ENCODE measurements at regions not wholly inside any gene's neighbourhood (a gene's known extent, or its start where the extent isn't known, plus 50 kb on each side); places are given as distances from the start of the nearest gene placed in this dataset.
A peak's percentile ranks its signal among the peaks of the same experiment; 100 is the strongest.

GRCh38 chr2:150409196-150409595 lies 78.3 kb downstream of the RND3 start:
- H3K36me3 ChIP-seq: no peaks in the 10 kb centered on the region
- peak in 1 of 2 donors; percentile 35 for DNase-seq
- H3K27me3 ChIP-seq: no peaks in the 10 kb centered on the region
- H3K9me3 ChIP-seq: no peaks in the 10 kb centered on the region
- H3K4me1 ChIP-seq: no peaks in the 10 kb centered on the region
- intact Hi-C loops (cut with DNase I; ENCODE audit: low total_unique reads): no loop called here
- TF ChIP-seq EP300 (IDR thresholded peaks at IDR 0.05) (no peak), CTCF (IDR thresholded peaks at IDR 0.05) (no peak), POLR2AphosphoS5 (IDR thresholded peaks at IDR 0.05) (peak in 2 of 3 donors; percentile 23 to 53)
- no peak overlapping the region for H3K4me3 ChIP-seq
- no peak overlapping the region for H3K27ac ChIP-seq
- WGBS, 5 donors: 24 to 46% (median 38%) methylated on average over 2 of the region's 2 CpGs

GRCh38 chr2:150404147-150404546 lies 83.3 kb downstream of the RND3 start:
- no peak for DNase-seq
- intact Hi-C loops (cut with DNase I; ENCODE audit: low total_unique reads): no loop called here
- no peak overlapping the region for H3K4me3 ChIP-seq

GRCh38 chr2:150403457-150403856 lies 84.0 kb downstream of the RND3 start:
- Histone ChIP-seq H3K4me1 (no peaks in the 10 kb centered on the region), H3K9me3 (no peaks in the 10 kb centered on the region), H3K4me3 (no peak overlapping the region), H3K36me3 (no peaks in the 10 kb centered on the region), H3K27ac (no peak overlapping the region), H3K27me3 (no peaks in the 10 kb centered on the region)
- peak in 1 of 2 donors; percentile 16 for DNase-seq
- WGBS, 5 donors: 37 to 47% (median 42%) methylated on average over 2 of the region's 2 CpGs
- intact Hi-C loops (cut with DNase I; ENCODE audit: low total_unique reads): no loop called here
- TF ChIP-seq EP300 (IDR thresholded peaks at IDR 0.05) (no peak), CTCF (IDR thresholded peaks at IDR 0.05) (no peak), POLR2AphosphoS5 (IDR thresholded peaks at IDR 0.05) (no peak), POLR2A (IDR thresholded peaks at IDR 0.05) (no peak)

More at GRCh38 chr2:150404147-150404546, 83.3 kb downstream of the RND3 start:
- H3K27ac ChIP-seq: no peak overlapping the region
- no peaks in the 10 kb centered on the region for H3K36me3 ChIP-seq
- no peaks in the 10 kb centered on the region for H3K9me3 ChIP-seq
- H3K27me3 ChIP-seq: no peaks in the 10 kb centered on the region
- 81 to 94% (median 87%) methylated on average over 3 of the region's 3 CpGs for WGBS, 5 donors
- TF ChIP-seq CTCF (IDR thresholded peaks at IDR 0.05): no peak
- no peaks in the 10 kb centered on the region for H3K4me1 ChIP-seq

GRCh38 chr2:150402953-150403352 lies 84.5 kb downstream of the RND3 start:
- intact Hi-C loops (cut with DNase I; ENCODE audit: low total_unique reads): no loop called here
- DNase-seq: no peak
- H3K4me1 ChIP-seq: no peaks in the 10 kb centered on the region
- H3K4me3 ChIP-seq: no peak overlapping the region
- WGBS, 5 donors: 56 to 77% (median 70%) methylated on average over 3 of the region's 3 CpGs
- TF ChIP-seq CTCF (IDR thresholded peaks at IDR 0.05): no peak
- no peak for TF ChIP-seq EP300 (IDR thresholded peaks at IDR 0.05)
- TF ChIP-seq POLR2A (IDR thresholded peaks at IDR 0.05): no peak
- no peak for TF ChIP-seq POLR2AphosphoS5 (IDR thresholded peaks at IDR 0.05)
- no peaks in the 10 kb centered on the region for H3K9me3 ChIP-seq
- H3K27ac ChIP-seq: no peak overlapping the region
- no peaks in the 10 kb centered on the region for H3K27me3 ChIP-seq
- H3K36me3 ChIP-seq: no peaks in the 10 kb centered on the region

All from stomach (tissue), 8 donors.